ENCODE measurements at regions not wholly inside any gene's neighbourhood (a gene's known extent, or its start where the extent isn't known, plus 50 kb on each side); places are given as distances from the start of the nearest gene placed in this dataset.
"Not testable (repeated sequence)": the region's sequence is repeated elsewhere in the genome, so short reads cannot be mapped to it uniquely, and the experiment has no call there.

GRCh38 chr2:198523710-198524109, 719.3 kb downstream of the PLCL1 start:
- Histone ChIP-seq H4K91ac (ENCODE audit: low read length) (no peak overlapping the region), H3K4ac (ENCODE audit: low read depth in 1 of 2, low read length in 2 of 2) (no peak overlapping the region), H3K4me2 (ENCODE audit: low read length, poor library complexity, severe bottlenecking) (no peak overlapping the region), H2BK15ac (ENCODE audit: low read depth, poor library complexity, severe bottlenecking) (no peak overlapping the region), H3K79me1 (replicated peaks; ENCODE audit: low read length, poor library complexity, severe bottlenecking) (no peaks in the 10 kb centered on the region), H3K4me1 (ENCODE audit: control insufficient read depth, insufficient read depth, low read depth, low read length) (no peaks in the 10 kb centered on the region), H3K23ac (ENCODE audit: low read length in 2 of 2) (no peak overlapping the region), H2BK12ac (ENCODE audit: low read length in 2 of 2) (no peak overlapping the region), H3K27ac (ENCODE audit: low read length, poor library complexity, severe bottlenecking) (no peak overlapping the region), H2BK120ac (ENCODE audit: low read depth, low read length) (no peak overlapping the region), H3K36me3 (ENCODE audit: control insufficient read depth in 1 of 2, insufficient read depth in 2 of 2, low read depth in 1 of 2, low read length in 2 of 2) (no peaks in the 10 kb centered on the region), H2AK5ac (ENCODE audit: low read length, severe bottlenecking) (no peak overlapping the region), H3K18ac (ENCODE audit: low read depth in 1 of 2, low read length in 2 of 2) (no peak overlapping the region), H3K9ac (ENCODE audit: low read length) (no peak overlapping the region), H3K14ac (ENCODE audit: low read length in 2 of 2) (no peak overlapping the region), H2AFZ (ENCODE audit: low read depth, low read length) (no peak overlapping the region), H4K8ac (ENCODE audit: low read length) (no peak overlapping the region), H3K4me3 (ENCODE audit: insufficient read depth in 1 of 2, low read depth in 1 of 2, low read length in 2 of 2) (no peak overlapping the region), H3K27me3 (ENCODE audit: control insufficient read depth in 1 of 2, insufficient read depth in 1 of 2, low read length in 2 of 2) (no peaks in the 10 kb centered on the region), H2BK5ac (ENCODE audit: low read depth, low read length, poor library complexity, severe bottlenecking) (no peak overlapping the region), H3K9me3 (ENCODE audit: control insufficient read depth, low read length) (no peaks in the 10 kb centered on the region)
- 67% methylated on average over 1 of the region's 2 CpGs for WGBS
- DNase-seq = no peak

- H2AK5ac ChIP-seq (ENCODE audit: low read length, severe bottlenecking) = no peak overlapping the region
- no peak for DNase-seq
- no peak overlapping the region for H2BK15ac ChIP-seq (ENCODE audit: low read depth, poor library complexity, severe bottlenecking)
- no peak overlapping the region for H3K23ac ChIP-seq (ENCODE audit: low read length in 2 of 2)
- no peak overlapping the region for H3K4ac ChIP-seq (ENCODE audit: low read depth in 1 of 2, low read length in 2 of 2)
- no peak overlapping the region for H3K4me3 ChIP-seq (ENCODE audit: insufficient read depth in 1 of 2, low read depth in 1 of 2, low read length in 2 of 2)
- no peak overlapping the region for H3K14ac ChIP-seq (ENCODE audit: low read length in 2 of 2)
- H2BK5ac ChIP-seq (ENCODE audit: low read depth, low read length, poor library complexity, severe bottlenecking) = no peak overlapping the region
- no peak overlapping the region for H3K4me2 ChIP-seq (ENCODE audit: low read length, poor library complexity, severe bottlenecking)
- H3K4me1 ChIP-seq (ENCODE audit: control insufficient read depth, insufficient read depth, low read depth, low read length) = no peaks in the 10 kb centered on the region
- no peaks in the 10 kb centered on the region for H3K79me1 ChIP-seq (replicated peaks; ENCODE audit: low read length, poor library complexity, severe bottlenecking)
- no peaks in the 10 kb centered on the region for H3K9me3 ChIP-seq (ENCODE audit: control insufficient read depth, low read length)
- H3K27me3 ChIP-seq (ENCODE audit: control insufficient read depth in 1 of 2, insufficient read depth in 1 of 2, low read length in 2 of 2) = no peaks in the 10 kb centered on the region
- no peak overlapping the region for H4K91ac ChIP-seq (ENCODE audit: low read length)
- H3K27ac ChIP-seq (ENCODE audit: low read length, poor library complexity, severe bottlenecking) = no peak overlapping the region
- H2AFZ ChIP-seq (ENCODE audit: low read depth, low read length) = no peak overlapping the region
- no peak overlapping the region for H3K9ac ChIP-seq (ENCODE audit: low read length)
- H3K36me3 ChIP-seq (ENCODE audit: control insufficient read depth in 1 of 2, insufficient read depth in 2 of 2, low read depth in 1 of 2, low read length in 2 of 2) = no peaks in the 10 kb centered on the region
- H4K8ac ChIP-seq (ENCODE audit: low read length) = no peak overlapping the region
- no peak overlapping the region for H2BK120ac ChIP-seq (ENCODE audit: low read depth, low read length)
- H2BK12ac ChIP-seq (ENCODE audit: low read length in 2 of 2) = no peak overlapping the region
- H3K18ac ChIP-seq (ENCODE audit: low read depth in 1 of 2, low read length in 2 of 2) = no peak overlapping the region
- WGBS = 40% methylated on average over 1 of the region's 2 CpGs
These were observed 714.5 kb downstream of the PLCL1 start for GRCh38 chr2:198518935-198519334.

GRCh38 chr2:198517976-198518375, 713.6 kb downstream of the PLCL1 start:
- no peak overlapping the region for H2AFZ ChIP-seq (ENCODE audit: low read depth, low read length)
- H4K8ac ChIP-seq (ENCODE audit: low read length) = no peak overlapping the region
- no peaks in the 10 kb centered on the region for H3K79me1 ChIP-seq (replicated peaks; ENCODE audit: low read length, poor library complexity, severe bottlenecking)
- H2BK15ac ChIP-seq (ENCODE audit: low read depth, poor library complexity, severe bottlenecking) = no peak overlapping the region
- no peaks in the 10 kb centered on the region for H3K36me3 ChIP-seq (ENCODE audit: control insufficient read depth in 1 of 2, insufficient read depth in 2 of 2, low read depth in 1 of 2, low read length in 2 of 2)
- no peak overlapping the region for H2AK5ac ChIP-seq (ENCODE audit: low read length, severe bottlenecking)
- H3K4me2 ChIP-seq (ENCODE audit: low read length, poor library complexity, severe bottlenecking) = no peak overlapping the region
- no peak overlapping the region for H2BK5ac ChIP-seq (ENCODE audit: low read depth, low read length, poor library complexity, severe bottlenecking)
- H3K23ac ChIP-seq (ENCODE audit: low read length in 2 of 2) = no peak overlapping the region
- no peaks in the 10 kb centered on the region for H3K9me3 ChIP-seq (ENCODE audit: control insufficient read depth, low read length)
- no peak overlapping the region for H3K14ac ChIP-seq (ENCODE audit: low read length in 2 of 2)
- no peaks in the 10 kb centered on the region for H3K4me1 ChIP-seq (ENCODE audit: control insufficient read depth, insufficient read depth, low read depth, low read length)
- DNase-seq = no peak
- no peak overlapping the region for H3K4ac ChIP-seq (ENCODE audit: low read depth in 1 of 2, low read length in 2 of 2)
- H2BK12ac ChIP-seq (ENCODE audit: low read length in 2 of 2) = no peak overlapping the region
- WGBS = 62% methylated on average over 1 of the region's 2 CpGs
- H3K9ac ChIP-seq (ENCODE audit: low read length) = no peak overlapping the region
- H3K27me3 ChIP-seq (ENCODE audit: control insufficient read depth in 1 of 2, insufficient read depth in 1 of 2, low read length in 2 of 2) = no peaks in the 10 kb centered on the region
- H3K18ac ChIP-seq (ENCODE audit: low read depth in 1 of 2, low read length in 2 of 2) = no peak overlapping the region
- no peak overlapping the region for H3K27ac ChIP-seq (ENCODE audit: low read length, poor library complexity, severe bottlenecking)
- no peak overlapping the region for H2BK120ac ChIP-seq (ENCODE audit: low read depth, low read length)
- no peak overlapping the region for H3K4me3 ChIP-seq (ENCODE audit: insufficient read depth in 1 of 2, low read depth in 1 of 2, low read length in 2 of 2)
- H4K91ac ChIP-seq (ENCODE audit: low read length) = no peak overlapping the region

- H2BK15ac ChIP-seq (ENCODE audit: low read depth, poor library complexity, severe bottlenecking); H3K4me2 ChIP-seq (ENCODE audit: low read length, poor library complexity, severe bottlenecking); H3K27ac ChIP-seq (ENCODE audit: low read length, poor library complexity, severe bottlenecking); H2BK120ac ChIP-seq (ENCODE audit: low read depth, low read length); H3K79me1 ChIP-seq (replicated peaks; ENCODE audit: low read length, poor library complexity, severe bottlenecking); H3K23ac ChIP-seq (ENCODE audit: low read length in 2 of 2); H3K4me3 ChIP-seq (ENCODE audit: insufficient read depth in 1 of 2, low read depth in 1 of 2, low read length in 2 of 2); H3K14ac ChIP-seq (ENCODE audit: low read length in 2 of 2); H3K9me3 ChIP-seq (ENCODE audit: control insufficient read depth, low read length); H3K9ac ChIP-seq (ENCODE audit: low read length); H2BK5ac ChIP-seq (ENCODE audit: low read depth, low read length, poor library complexity, severe bottlenecking); H2AK5ac ChIP-seq (ENCODE audit: low read length, severe bottlenecking); H3K36me3 ChIP-seq (ENCODE audit: control insufficient read depth in 1 of 2, insufficient read depth in 2 of 2, low read depth in 1 of 2, low read length in 2 of 2); H3K4me1 ChIP-seq (ENCODE audit: control insufficient read depth, insufficient read depth, low read depth, low read length); H3K27me3 ChIP-seq (ENCODE audit: control insufficient read depth in 1 of 2, insufficient read depth in 1 of 2, low read length in 2 of 2); H2BK12ac ChIP-seq (ENCODE audit: low read length in 2 of 2); DNase-seq; H4K91ac ChIP-seq (ENCODE audit: low read length); H2AFZ ChIP-seq (ENCODE audit: low read depth, low read length); H3K18ac ChIP-seq (ENCODE audit: low read depth in 1 of 2, low read length in 2 of 2); H3K4ac ChIP-seq (ENCODE audit: low read depth in 1 of 2, low read length in 2 of 2); H4K8ac ChIP-seq (ENCODE audit: low read length): not testable (repeated sequence)
- no CpG with 5 or more reads among the region's 1 CpG for WGBS
These were observed 704.2 kb downstream of the PLCL1 start for GRCh38 chr2:198508610-198509009.
